ENCODE measurements at regions not wholly inside any gene's neighbourhood (a gene's known extent, or its start where the extent isn't known, plus 50 kb on each side); places are given as distances from the start of the nearest gene placed in this dataset.

DNA sequence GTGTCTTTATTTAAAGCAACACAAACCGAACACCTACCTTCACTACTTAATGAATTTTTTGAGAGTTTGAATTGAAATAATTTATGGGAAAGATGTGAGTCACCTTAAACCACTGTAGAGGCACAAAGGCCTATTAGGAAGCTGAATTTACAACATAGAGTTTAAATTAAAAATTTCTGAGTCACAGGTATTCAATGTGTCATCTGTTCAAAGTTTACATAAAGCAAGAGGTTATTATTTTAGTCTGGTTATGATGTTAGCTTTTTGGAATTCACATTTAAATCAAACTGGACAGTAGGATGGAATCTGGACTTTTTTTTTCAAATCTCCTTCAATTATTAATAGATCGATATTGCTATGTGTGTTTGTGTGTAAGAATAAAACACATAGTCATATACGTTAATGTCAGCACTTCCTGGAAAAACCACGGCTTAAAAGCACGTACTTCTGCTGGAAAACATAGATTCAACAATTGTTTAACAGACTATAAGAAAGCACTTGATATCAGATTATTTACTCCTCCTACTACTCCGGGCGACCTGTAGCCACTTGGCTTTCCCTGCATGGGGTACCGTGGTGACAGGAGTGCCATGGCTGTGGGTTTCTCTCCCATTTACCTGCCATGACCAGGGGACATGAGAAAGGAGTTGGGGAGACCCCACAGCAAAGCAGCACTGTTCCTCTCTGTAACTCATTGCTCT is 638.6 kb downstream of the SEMA5A start:
- TF ChIP-seq PPARA (CRISPR knock-in tag; IDR thresholded peaks at IDR 0.05; ENCODE audit: borderline replicate concordance) (no peak), SNAI2 (CRISPR knock-in tag; IDR thresholded peaks at IDR 0.05) (no peak)
- TF ChIP-seq, protein P1, sequence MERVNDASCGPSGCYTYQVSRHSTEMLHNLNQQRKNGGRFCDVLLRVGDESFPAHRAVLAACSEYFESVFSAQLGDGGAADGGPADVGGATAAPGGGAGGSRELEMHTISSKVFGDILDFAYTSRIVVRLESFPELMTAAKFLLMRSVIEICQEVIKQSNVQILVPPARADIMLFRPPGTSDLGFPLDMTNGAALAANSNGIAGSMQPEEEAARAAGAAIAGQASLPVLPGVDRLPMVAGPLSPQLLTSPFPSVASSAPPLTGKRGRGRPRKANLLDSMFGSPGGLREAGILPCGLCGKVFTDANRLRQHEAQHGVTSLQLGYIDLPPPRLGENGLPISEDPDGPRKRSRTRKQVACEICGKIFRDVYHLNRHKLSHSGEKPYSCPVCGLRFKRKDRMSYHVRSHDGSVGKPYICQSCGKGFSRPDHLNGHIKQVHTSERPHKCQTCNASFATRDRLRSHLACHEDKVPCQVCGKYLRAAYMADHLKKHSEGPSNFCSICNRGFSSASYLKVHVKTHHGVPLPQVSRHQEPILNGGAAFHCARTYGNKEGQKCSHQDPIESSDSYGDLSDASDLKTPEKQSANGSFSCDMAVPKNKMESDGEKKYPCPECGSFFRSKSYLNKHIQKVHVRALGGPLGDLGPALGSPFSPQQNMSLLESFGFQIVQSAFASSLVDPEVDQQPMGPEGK (CRISPR knock-in tag; IDR thresholded peaks at IDR 0.05; ENCODE audit: borderline replicate concordance), result 0 out of 2 replicates have a peak, but pooled peaks have one; percentile 30

All from SK-N-SH treated with all-trans-retinoic acid at 6 μM for 48 hours (cell line).